Right cardiac atrium (tissue), 5 donors: ENCODE measurements at regions not wholly inside any gene's neighbourhood (a gene's known extent, or its start where the extent isn't known, plus 50 kb on each side); places are given as distances from the start of the nearest gene placed in this dataset.
A peak's percentile ranks its signal among the peaks of the same experiment; 100 is the strongest.

Experiments
- ATAC-seq, 2 donors: fragments of 200-7000 bp; cut with Tn5 transposase; one replicate each; pipeline versions ENCODE4 v1.8.0 to v1.9.1; 2020; ENCODE audit warnings: moderate library complexity in 2 of 2, mild to moderate bottlenecking in 1 of 2
- DNase-seq, 3 donors: peaks; one replicate each; pipeline ENCODE4 v3.0.0-alpha.2; 2020
- H3K27ac ChIP-seq: one replicate; pipeline ENCODE4 v1.5.1; 2013; ENCODE audit warnings: mild to moderate bottlenecking, low read length, control low read depth, moderate library complexity
- H3K27me3 ChIP-seq: one replicate; pipeline ENCODE4 v1.6.1; 2013; ENCODE audit not compliant: control insufficient read depth, insufficient read depth
- H3K4me1 ChIP-seq: one replicate; pipeline ENCODE4 v1.6.1; 2013; ENCODE audit warnings: low read length; ENCODE audit not compliant: control insufficient read depth, insufficient read depth
- H3K4me3 ChIP-seq: one replicate; pipeline ENCODE4 v1.5.1; 2013; ENCODE audit warnings: low read length, control low read depth
- H3K9me3 ChIP-seq: one replicate; pipeline ENCODE4 v1.6.1; 2013; ENCODE audit warnings: low read length; ENCODE audit not compliant: control insufficient read depth
- WGBS: extraction: QIAGEN DNeasy Blood & Tissue Kit; methylation state at CpG from one replicate; pipeline ENCODE4 v1.1.7; 2013; 5-methylcytosine and 5-hydroxymethylcytosine counted together
- intact Hi-C, 4 donors: fragments of 100-400 bp; cut with DNase I; formaldehyde crosslinking; loops; one replicate each; pipeline versions ENCODE4 v1.11.0 to v1.14.0; 2022 to 2023
- microRNA-seq, 2 donors: library from miRNA; unstranded; fragments of <30 nt; microRNA quantifications; one replicate each; pipeline ENCODE4 v1.2.0, GENCODE V29; 2020 to 2021
- donor health status: healthy with polysubstance abuse.
- donor health status: DM: no; HTN: yes; CAD: no.
- donor health status: DM: no; HTN: no; CAD: no.
- donor health status: DM: no; HTN: yes; CAD: no; lungs with severe emphysema.
- donor health status: DM: yes; HTN: yes; CAD: no.

DNA sequence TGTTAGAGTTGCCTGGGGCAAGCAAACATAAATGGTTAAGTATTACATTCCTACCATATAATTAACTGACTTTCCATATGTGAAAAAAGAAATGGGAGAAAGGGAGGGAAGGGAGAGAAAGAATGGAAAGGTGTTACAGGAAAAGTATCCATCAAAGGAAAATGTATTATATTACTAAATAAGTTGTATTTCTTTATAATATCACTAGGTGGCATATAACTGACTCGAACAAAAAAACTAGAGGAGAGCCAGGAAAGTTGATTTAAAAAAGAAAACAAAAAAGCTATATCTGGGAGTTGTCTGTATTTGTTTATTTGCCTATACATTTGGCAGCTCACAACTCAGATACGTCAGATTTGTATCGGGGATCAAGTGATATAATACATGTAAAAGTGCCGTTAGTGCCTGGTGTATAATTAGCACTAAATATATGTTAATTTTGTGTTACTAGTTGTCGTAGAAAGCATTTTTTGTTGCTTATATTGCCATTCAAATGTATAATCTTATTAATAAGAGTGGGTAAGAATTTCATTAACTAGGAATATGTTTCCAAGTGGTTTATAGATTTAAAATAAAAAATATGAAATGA lies 59.6 kb upstream of the ADAMTS19 start:
- H3K4me3 ChIP-seq, result peak overlapping the region; percentile 18
- no peak for DNase-seq
- no peak overlapping the region for H3K27ac ChIP-seq
- H3K9me3 ChIP-seq, result no peaks in the 10 kb centered on the region
- H3K4me1 ChIP-seq, result no peaks in the 10 kb centered on the region
- WGBS, result 46% methylated on average over 5 of the region's 5 CpGs
- ATAC-seq, result no peak
- intact Hi-C loops, result loop anchor here in 1 of 4 donors (10.0 kb wide), 1 partner anchor 364 kb away; no protein-coding TSS in a partner anchor
- H3K27me3 ChIP-seq, result no peaks in the 10 kb centered on the region

- Histone ChIP-seq H3K4me1 (no peaks in the 10 kb centered on the region), H3K27me3 (no peaks in the 10 kb centered on the region), H3K9me3 (no peaks in the 10 kb centered on the region), H3K4me3 (no peak overlapping the region), H3K27ac (no peak overlapping the region)
- intact Hi-C loops, result loop anchor here in 1 of 4 donors (10.0 kb wide), 1 partner anchor 360 kb away; no protein-coding TSS in a partner anchor
- 70% methylated on average over 2 of the region's 2 CpGs for WGBS
- DNase-seq (no peak), ATAC-seq (no peak)
These were observed 54.9 kb upstream of the ADAMTS19 start for GRCh38 chr5:129405222-129405621.

GRCh38 chr5:129406440-129406839 lies 53.7 kb upstream of the ADAMTS19 start:
- ATAC-seq, result no peak
- intact Hi-C loops, result loop anchor here in 1 of 4 donors (10.0 kb wide), 1 partner anchor 358 kb away; no protein-coding TSS in a partner anchor
- H3K4me1 ChIP-seq, result no peaks in the 10 kb centered on the region

More at GRCh38 chr5:129406440-129406839, 53.7 kb upstream of the ADAMTS19 start:
- DNase-seq, result no peak
- Histone ChIP-seq H3K27ac (no peak overlapping the region), H3K4me3 (no peak overlapping the region), H3K9me3 (no peaks in the 10 kb centered on the region), H3K27me3 (no peaks in the 10 kb centered on the region)

Small RNAs in the stretch of these regions (microRNA-seq; reads per million reads assigned to microRNA genes)
- gene MIR4460, result 0 reads per million in 2 donors
